HL-60 (cell line): ENCODE measurements at regions not wholly inside any gene's neighbourhood (a gene's known extent, or its start where the extent isn't known, plus 50 kb on each side); places are given as distances from the start of the nearest gene placed in this dataset.

Experiments
- DNase-seq, 2 experiments: peaks; one replicate each; pipeline ENCODE4 v3.0.0-alpha.2; 2010 to 2020; ENCODE audit warnings: low read depth in 1 of 2, low spot score in 1 of 2
- H3K27ac ChIP-seq: fragments of 250-450 bp; sonication (Bioruptor Pico); replicated peaks from 2 replicates; pipeline ENCODE4 v1.5.1; 2020; ENCODE audit warnings: mild to moderate bottlenecking, moderate library complexity
- H3K27me3 ChIP-seq: fragments of 250-450 bp; sonication (Bioruptor Pico); 2 replicates; pipeline ENCODE4 v1.5.1; 2021; ENCODE audit warnings: mild to moderate bottlenecking, moderate library complexity; ENCODE audit not compliant: insufficient read depth, poor library complexity, severe bottlenecking
- H3K4me3 ChIP-seq: replicated peaks from 2 replicates; pipeline ENCODE4 v1.5.1; 2011; ENCODE audit warnings: mild to moderate bottlenecking, control low read depth, low read length; ENCODE audit not compliant: insufficient read depth
- CTCF ChIP-seq: IDR thresholded peaks from one replicate; pipeline ENCODE4 v1.5.1; 2011; ENCODE audit warnings: low read length, control low read depth, inconsistent platforms; ENCODE audit not compliant: insufficient read depth
- GABPA ChIP-seq: IDR thresholded peaks from 2 replicates; pipeline ENCODE4 v1.6.1; 2012; ENCODE audit warnings: low read depth
- POLR2AphosphoS5 ChIP-seq: IDR thresholded peaks from 2 replicates; pipeline ENCODE4 v1.6.1; 2012; ENCODE audit warnings: low read depth
- SPI1 ChIP-seq: IDR thresholded peaks from 2 replicates; pipeline ENCODE4 v1.6.1; 2012; ENCODE audit warnings: low read depth, mild to moderate bottlenecking, borderline replicate concordance
- TF ChIP-seq, protein P1 (sequence below): IDR thresholded peaks from 2 replicates; pipeline ENCODE4 v1.6.1; 2012; ENCODE audit warnings: low read depth; ENCODE audit not compliant: insufficient replicate concordance

DNA sequence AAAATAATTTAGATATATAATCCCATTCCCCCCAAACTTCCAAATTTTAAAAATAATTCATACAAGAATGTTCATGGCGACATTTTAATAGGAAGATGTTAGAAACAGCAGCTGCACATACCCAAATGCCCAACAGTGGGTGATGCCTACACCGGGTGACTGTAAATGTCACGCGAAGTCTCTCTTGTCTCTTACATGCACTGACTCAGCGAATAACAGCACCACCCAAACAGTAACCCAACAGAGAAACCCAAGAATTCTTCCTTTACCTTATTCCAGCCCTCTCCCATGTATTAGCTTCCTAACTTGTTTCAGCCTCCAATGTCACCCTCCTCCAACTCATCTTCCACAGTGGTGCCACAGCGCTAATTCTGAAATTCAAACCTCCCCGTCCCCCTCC lies 74.5 kb upstream of the E2F3 start:
- Histone ChIP-seq H3K4me3 (no peak overlapping the region), H3K27me3 (no peaks in the 10 kb centered on the region), H3K27ac (no peak overlapping the region)
- DNase-seq, result no peak
- TF ChIP-seq, protein P1, sequence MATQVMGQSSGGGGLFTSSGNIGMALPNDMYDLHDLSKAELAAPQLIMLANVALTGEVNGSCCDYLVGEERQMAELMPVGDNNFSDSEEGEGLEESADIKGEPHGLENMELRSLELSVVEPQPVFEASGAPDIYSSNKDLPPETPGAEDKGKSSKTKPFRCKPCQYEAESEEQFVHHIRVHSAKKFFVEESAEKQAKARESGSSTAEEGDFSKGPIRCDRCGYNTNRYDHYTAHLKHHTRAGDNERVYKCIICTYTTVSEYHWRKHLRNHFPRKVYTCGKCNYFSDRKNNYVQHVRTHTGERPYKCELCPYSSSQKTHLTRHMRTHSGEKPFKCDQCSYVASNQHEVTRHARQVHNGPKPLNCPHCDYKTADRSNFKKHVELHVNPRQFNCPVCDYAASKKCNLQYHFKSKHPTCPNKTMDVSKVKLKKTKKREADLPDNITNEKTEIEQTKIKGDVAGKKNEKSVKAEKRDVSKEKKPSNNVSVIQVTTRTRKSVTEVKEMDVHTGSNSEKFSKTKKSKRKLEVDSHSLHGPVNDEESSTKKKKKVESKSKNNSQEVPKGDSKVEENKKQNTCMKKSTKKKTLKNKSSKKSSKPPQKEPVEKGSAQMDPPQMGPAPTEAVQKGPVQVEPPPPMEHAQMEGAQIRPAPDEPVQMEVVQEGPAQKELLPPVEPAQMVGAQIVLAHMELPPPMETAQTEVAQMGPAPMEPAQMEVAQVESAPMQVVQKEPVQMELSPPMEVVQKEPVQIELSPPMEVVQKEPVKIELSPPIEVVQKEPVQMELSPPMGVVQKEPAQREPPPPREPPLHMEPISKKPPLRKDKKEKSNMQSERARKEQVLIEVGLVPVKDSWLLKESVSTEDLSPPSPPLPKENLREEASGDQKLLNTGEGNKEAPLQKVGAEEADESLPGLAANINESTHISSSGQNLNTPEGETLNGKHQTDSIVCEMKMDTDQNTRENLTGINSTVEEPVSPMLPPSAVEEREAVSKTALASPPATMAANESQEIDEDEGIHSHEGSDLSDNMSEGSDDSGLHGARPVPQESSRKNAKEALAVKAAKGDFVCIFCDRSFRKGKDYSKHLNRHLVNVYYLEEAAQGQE, result no peak
- TF ChIP-seq CTCF, result no peak
- no peak for TF ChIP-seq POLR2AphosphoS5
- no peak for TF ChIP-seq SPI1
- no peak for TF ChIP-seq GABPA

GRCh38 chr6:20328266-20328923 lies 73.3 kb upstream of the E2F3 start:
- DNase-seq, result no peak
- Histone ChIP-seq H3K27ac (no peak overlapping the region), H3K4me3 (no peak overlapping the region), H3K27me3 (no peaks in the 10 kb centered on the region)
- TF ChIP-seq GABPA, result no peak
- no peak for TF ChIP-seq POLR2AphosphoS5
- TF ChIP-seq CTCF, result no peak
- TF ChIP-seq SPI1, result no peak
- TF ChIP-seq, protein P1, result no peak

GRCh38 chr6:20328924-20329300 lies 72.8 kb upstream of the E2F3 start:
- Histone ChIP-seq H3K27ac (no peak overlapping the region), H3K4me3 (no peak overlapping the region), H3K27me3 (no peaks in the 10 kb centered on the region)
- TF ChIP-seq POLR2AphosphoS5 (no peak), SPI1 (no peak), GABPA (no peak), CTCF (no peak)
- TF ChIP-seq, protein P1, result no peak
- DNase-seq, result no peak
